Astrocyte (in vitro differentiated cells and primary cell): ENCODE measurements at regions not wholly inside any gene's neighbourhood (a gene's known extent, or its start where the extent isn't known, plus 50 kb on each side); places are given as distances from the start of the nearest gene placed in this dataset.

Experiments used
- EZH2 ChIP-seq: IDR thresholded peaks from 2 replicates; pipeline ENCODE4 v1.6.1; 2012; ENCODE audit warnings: mild to moderate bottlenecking, low read length, inconsistent platforms; ENCODE audit not compliant: insufficient read depth
- TF ChIP-seq, protein P1 (sequence below): IDR thresholded peaks from 2 replicates; pipeline ENCODE4 v1.5.1; 2011; ENCODE audit warnings: low read depth, mild to moderate bottlenecking, inconsistent platforms, low read length, moderate library complexity; ENCODE audit not compliant: insufficient read depth

DNA sequence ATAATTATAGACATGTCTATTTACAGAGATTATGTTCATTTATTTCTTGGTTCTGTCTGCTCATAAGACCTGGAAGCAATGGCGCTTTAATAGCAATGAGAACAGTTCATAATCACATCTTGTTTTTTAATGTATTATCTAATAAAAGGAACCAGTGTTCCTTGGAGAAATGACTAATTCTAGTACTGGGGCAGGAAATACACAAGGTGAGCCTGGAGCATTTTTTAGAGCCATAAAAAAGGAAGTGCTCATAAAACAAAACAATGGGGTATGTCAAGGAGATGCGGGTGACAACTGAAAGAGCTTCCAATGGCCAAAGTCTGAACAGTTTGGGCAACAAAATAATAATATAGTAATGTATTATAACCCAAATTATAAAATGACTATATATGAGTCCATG, 531.9 kb upstream of the CHD1 start:
- TF ChIP-seq, protein P1, sequence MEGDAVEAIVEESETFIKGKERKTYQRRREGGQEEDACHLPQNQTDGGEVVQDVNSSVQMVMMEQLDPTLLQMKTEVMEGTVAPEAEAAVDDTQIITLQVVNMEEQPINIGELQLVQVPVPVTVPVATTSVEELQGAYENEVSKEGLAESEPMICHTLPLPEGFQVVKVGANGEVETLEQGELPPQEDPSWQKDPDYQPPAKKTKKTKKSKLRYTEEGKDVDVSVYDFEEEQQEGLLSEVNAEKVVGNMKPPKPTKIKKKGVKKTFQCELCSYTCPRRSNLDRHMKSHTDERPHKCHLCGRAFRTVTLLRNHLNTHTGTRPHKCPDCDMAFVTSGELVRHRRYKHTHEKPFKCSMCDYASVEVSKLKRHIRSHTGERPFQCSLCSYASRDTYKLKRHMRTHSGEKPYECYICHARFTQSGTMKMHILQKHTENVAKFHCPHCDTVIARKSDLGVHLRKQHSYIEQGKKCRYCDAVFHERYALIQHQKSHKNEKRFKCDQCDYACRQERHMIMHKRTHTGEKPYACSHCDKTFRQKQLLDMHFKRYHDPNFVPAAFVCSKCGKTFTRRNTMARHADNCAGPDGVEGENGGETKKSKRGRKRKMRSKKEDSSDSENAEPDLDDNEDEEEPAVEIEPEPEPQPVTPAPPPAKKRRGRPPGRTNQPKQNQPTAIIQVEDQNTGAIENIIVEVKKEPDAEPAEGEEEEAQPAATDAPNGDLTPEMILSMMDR: no peak
- TF ChIP-seq EZH2: no peak
